ENCODE measurements at regions not wholly inside any gene's neighbourhood (a gene's known extent, or its start where the extent isn't known, plus 50 kb on each side); places are given as distances from the start of the nearest gene placed in this dataset.

GRCh38 chr10:121217331-121217730 lies 366.2 kb downstream of the WDR11 start:
- TF ChIP-seq CTCF (IDR thresholded peaks at IDR 0.05; ENCODE audit: poor library complexity) (no peak), EZH2 (IDR thresholded peaks at IDR 0.05; ENCODE audit: borderline replicate concordance) (no peak), EZH2phosphoT487 (IDR thresholded peaks at IDR 0.05; ENCODE audit: low read depth, severe bottlenecking, unreplicated experiment) (no peak)
- Histone ChIP-seq H3K4me2 (no peak overlapping the region), H3K79me2 (no peaks in the 10 kb centered on the region), H3K27ac (peak overlapping the region; percentile 24), H2AFZ (no peak overlapping the region), H3K4me3 (no peak overlapping the region), H3K4me1 (ENCODE audit: insufficient read depth) (no peaks in the 10 kb centered on the region), H3K27me3 (no peaks in the 10 kb centered on the region), H3K9me2 (replicated peaks; ENCODE audit: insufficient read depth) (no peaks in the 10 kb centered on the region), H4K20me1 (ENCODE audit: insufficient read depth, poor library complexity, severe bottlenecking) (no peaks in the 10 kb centered on the region), H3K9me3 (ENCODE audit: low read depth) (no peaks in the 10 kb centered on the region), H3K36me3 (replicated peaks; ENCODE audit: insufficient read depth, low read depth) (no peaks in the 10 kb centered on the region)
- WGBS (ENCODE audit: low lambda C conversion rate, missing lambda C conversion rate), result 84% methylated on average over 7 of the region's 7 CpGs
- DNase-seq (ENCODE audit: low spot score), result no peak

- no peak overlapping the region for H3K4me2 ChIP-seq
- H3K4me1 ChIP-seq (ENCODE audit: insufficient read depth), result no peaks in the 10 kb centered on the region
- H3K9me3 ChIP-seq (ENCODE audit: low read depth), result no peaks in the 10 kb centered on the region
- no peak overlapping the region for H3K4me3 ChIP-seq
- no peaks in the 10 kb centered on the region for H3K36me3 ChIP-seq (replicated peaks; ENCODE audit: insufficient read depth, low read depth)
- H4K20me1 ChIP-seq (ENCODE audit: insufficient read depth, poor library complexity, severe bottlenecking), result no peaks in the 10 kb centered on the region
- TF ChIP-seq EZH2 (IDR thresholded peaks at IDR 0.05; ENCODE audit: borderline replicate concordance) (no peak), CTCF (IDR thresholded peaks at IDR 0.05; ENCODE audit: poor library complexity) (no peak), EZH2phosphoT487 (IDR thresholded peaks at IDR 0.05; ENCODE audit: low read depth, severe bottlenecking, unreplicated experiment) (no peak)
- 92% methylated on average over 3 of the region's 3 CpGs for WGBS (ENCODE audit: low lambda C conversion rate, missing lambda C conversion rate)
- no peaks in the 10 kb centered on the region for H3K79me2 ChIP-seq
- H2AFZ ChIP-seq, result no peak overlapping the region
- DNase-seq (ENCODE audit: low spot score), result no peak
- no peaks in the 10 kb centered on the region for H3K27me3 ChIP-seq
- no peak overlapping the region for H3K27ac ChIP-seq
- H3K9me2 ChIP-seq (replicated peaks; ENCODE audit: insufficient read depth), result no peaks in the 10 kb centered on the region
Measured at GRCh38 chr10:121221072-121221471, 369.9 kb downstream of the WDR11 start.

- Histone ChIP-seq H3K4me2 (no peak overlapping the region), H4K20me1 (ENCODE audit: insufficient read depth, poor library complexity, severe bottlenecking) (no peaks in the 10 kb centered on the region), H3K27me3 (no peaks in the 10 kb centered on the region), H3K4me1 (ENCODE audit: insufficient read depth) (no peaks in the 10 kb centered on the region), H3K36me3 (replicated peaks; ENCODE audit: insufficient read depth, low read depth) (no peaks in the 10 kb centered on the region), H3K4me3 (no peak overlapping the region), H3K9me3 (ENCODE audit: low read depth) (no peaks in the 10 kb centered on the region), H2AFZ (no peak overlapping the region), H3K27ac (no peak overlapping the region), H3K79me2 (no peaks in the 10 kb centered on the region), H3K9me2 (replicated peaks; ENCODE audit: insufficient read depth) (no peaks in the 10 kb centered on the region)
- WGBS (ENCODE audit: low lambda C conversion rate, missing lambda C conversion rate), result 84% methylated on average over 8 of the region's 8 CpGs
- TF ChIP-seq EZH2phosphoT487 (IDR thresholded peaks at IDR 0.05; ENCODE audit: low read depth, severe bottlenecking, unreplicated experiment) (no peak), CTCF (IDR thresholded peaks at IDR 0.05; ENCODE audit: poor library complexity) (no peak), EZH2 (IDR thresholded peaks at IDR 0.05; ENCODE audit: borderline replicate concordance) (no peak)
- DNase-seq (ENCODE audit: low spot score), result no peak
Measured at GRCh38 chr10:121221991-121222390, 370.8 kb downstream of the WDR11 start.

- no peak for TF ChIP-seq CTCF (IDR thresholded peaks at IDR 0.05; ENCODE audit: poor library complexity)
- TF ChIP-seq EZH2phosphoT487 (IDR thresholded peaks at IDR 0.05; ENCODE audit: low read depth, severe bottlenecking, unreplicated experiment), result no peak
- no peak for TF ChIP-seq EZH2 (IDR thresholded peaks at IDR 0.05; ENCODE audit: borderline replicate concordance)
- Histone ChIP-seq H3K27me3 (no peaks in the 10 kb centered on the region), H2AFZ (no peak overlapping the region), H4K20me1 (ENCODE audit: insufficient read depth, poor library complexity, severe bottlenecking) (no peaks in the 10 kb centered on the region), H3K79me2 (no peaks in the 10 kb centered on the region), H3K4me3 (no peak overlapping the region), H3K4me1 (ENCODE audit: insufficient read depth) (no peaks in the 10 kb centered on the region), H3K9me2 (replicated peaks; ENCODE audit: insufficient read depth) (no peaks in the 10 kb centered on the region), H3K27ac (no peak overlapping the region), H3K36me3 (replicated peaks; ENCODE audit: insufficient read depth, low read depth) (no peaks in the 10 kb centered on the region), H3K9me3 (ENCODE audit: low read depth) (no peaks in the 10 kb centered on the region), H3K4me2 (no peak overlapping the region)
- DNase-seq (ENCODE audit: low spot score), result no peak
- 61% methylated on average over 2 of the region's 2 CpGs for WGBS (ENCODE audit: low lambda C conversion rate, missing lambda C conversion rate)
Measured at GRCh38 chr10:121222842-121223241, 371.7 kb downstream of the WDR11 start.
